HG03139 (cell line): ENCODE measurements at regions not wholly inside any gene's neighbourhood (a gene's known extent, or its start where the extent isn't known, plus 50 kb on each side); places are given as distances from the start of the nearest gene placed in this dataset.

Experiments used
- ATAC-seq: cut with Tn5 transposase; IDR thresholded peaks from one replicate; pipeline ENCODE4 v1.9.1; 2021; ENCODE audit not compliant: unreplicated experiment

- peak; percentile 33 for ATAC-seq
Observed at GRCh38 chr7:130960208-130960988, 226.4 kb upstream of the KLF14 start.

DNA sequence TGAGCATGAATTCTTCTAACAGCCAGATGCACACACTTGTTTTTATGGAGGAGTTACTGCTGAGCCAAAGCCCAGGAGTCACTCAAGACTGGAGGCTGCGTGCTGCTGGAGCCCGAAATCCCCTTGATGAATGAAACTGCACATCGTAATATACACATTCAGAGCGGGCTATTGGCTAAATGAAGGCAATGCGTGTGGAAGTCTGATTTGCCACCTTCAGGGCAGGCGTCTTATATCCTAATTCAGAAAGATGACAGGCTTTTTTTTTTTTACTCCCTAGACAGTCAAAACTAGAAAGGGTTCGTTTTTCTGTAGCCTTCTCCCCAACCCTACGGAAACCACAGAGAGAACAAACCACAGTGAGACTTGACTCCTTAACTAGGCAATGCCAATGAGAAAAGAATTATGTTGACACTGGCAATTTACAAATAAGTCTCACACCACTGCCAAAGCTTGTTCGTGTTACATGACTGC is 227.2 kb upstream of the KLF14 start:
- ATAC-seq, result peak; percentile 59

DNA sequence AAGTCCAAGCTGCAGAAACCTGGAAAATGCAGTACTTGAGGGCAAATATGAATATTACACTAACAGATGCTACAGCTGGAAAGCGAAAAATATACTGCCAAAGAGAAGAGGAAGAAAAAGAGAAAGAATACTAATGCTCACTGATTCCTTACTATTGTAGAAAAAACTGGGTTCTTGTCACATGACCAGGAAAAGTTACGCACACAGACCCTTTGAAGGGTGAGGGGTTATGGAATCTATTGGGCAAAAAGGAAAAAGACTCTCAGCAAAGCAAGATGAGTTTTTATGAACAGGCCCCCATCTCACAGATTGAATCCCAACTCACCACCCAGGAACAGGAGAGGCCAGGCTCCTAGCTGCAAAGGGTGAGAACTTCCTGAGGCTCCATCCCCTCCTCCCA is 228.1 kb upstream of the KLF14 start:
- ATAC-seq, result no peak

DNA sequence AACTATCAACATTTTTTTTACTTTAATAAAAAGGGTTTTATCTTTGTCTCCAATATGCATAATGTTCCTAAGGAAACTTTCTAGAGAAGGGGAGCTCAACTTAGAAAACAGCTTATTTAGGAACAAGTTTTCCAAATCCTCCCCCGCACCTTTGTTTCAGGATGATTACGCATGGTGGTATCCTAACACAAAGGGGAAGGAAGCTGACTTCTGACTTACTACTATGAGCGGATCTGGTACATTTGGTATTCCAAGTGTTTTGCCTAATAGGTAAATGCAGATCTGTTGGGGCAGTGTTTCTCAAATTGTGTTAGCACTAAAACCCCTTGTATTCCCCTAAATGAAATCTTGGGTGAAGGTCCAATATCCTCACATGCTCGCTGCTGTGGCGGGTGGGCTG is 229.3 kb upstream of the KLF14 start:
- no peak for ATAC-seq

DNA sequence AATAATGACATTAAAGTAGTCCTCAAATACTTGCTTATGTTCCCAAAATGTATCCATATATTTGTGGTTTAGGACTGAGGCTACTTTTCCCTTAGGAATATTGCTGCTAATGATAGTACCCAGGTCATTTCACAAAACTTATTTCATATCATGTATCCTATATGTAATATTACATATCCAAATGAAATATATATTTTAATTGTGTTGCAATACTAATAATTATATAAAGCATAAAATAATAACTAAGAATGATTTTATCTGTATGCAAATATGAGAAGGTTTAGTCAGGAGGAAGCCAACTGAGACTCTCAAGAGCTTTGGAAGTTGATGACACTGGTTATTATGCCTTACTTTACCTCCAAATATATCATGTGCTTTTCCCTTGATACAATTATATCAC is 231.5 kb upstream of the KLF14 start:
- no peak for ATAC-seq

DNA sequence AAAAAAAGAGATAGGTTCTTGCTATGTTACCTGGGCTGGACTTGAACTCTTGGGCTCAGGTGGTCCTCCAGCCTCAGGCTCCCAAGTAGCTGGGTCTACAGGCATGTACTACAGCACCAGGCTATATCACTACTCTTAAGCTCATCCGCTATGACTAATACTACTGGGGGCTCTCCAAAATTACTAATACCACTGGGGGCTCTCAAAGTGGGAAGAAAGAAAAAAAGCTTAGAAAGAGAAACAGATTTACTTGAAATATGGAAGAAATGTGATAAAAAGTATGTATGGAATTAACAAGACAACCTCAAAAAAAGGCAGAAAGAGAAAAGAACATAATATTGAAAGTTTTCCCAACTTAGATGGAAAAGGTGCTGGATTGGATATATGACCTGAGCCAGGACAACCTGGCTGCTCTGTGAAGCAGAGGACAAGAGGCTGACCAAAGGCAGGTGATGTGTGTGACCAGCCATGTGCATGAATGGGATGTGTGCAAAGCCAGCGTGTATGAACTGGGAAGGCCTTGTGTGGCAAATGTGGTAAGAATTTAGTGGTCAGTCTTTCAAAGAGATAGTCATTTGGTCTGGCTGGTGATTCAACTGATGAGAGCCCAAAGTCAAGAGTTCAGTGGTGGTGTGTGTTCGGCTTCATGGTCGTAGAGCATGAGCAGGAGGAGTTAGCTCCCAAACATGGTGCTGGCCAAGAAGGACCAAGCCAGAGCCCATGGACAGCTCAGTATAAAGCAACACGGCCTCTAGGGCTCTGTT is 232.4 kb upstream of the KLF14 start:
- no peak for ATAC-seq

- no peak for ATAC-seq
Observed at GRCh38 chr7:130970196-130970595, 236.2 kb upstream of the KLF14 start.

- no peak for ATAC-seq
Observed at GRCh38 chr7:130970696-130971095, 236.7 kb upstream of the KLF14 start.

- no peak for ATAC-seq
Observed at GRCh38 chr7:130971297-130971696, 237.3 kb upstream of the KLF14 start.

GRCh38 chr7:130972201-130972600 is 238.2 kb upstream of the KLF14 start:
- ATAC-seq, result no peak

DNA sequence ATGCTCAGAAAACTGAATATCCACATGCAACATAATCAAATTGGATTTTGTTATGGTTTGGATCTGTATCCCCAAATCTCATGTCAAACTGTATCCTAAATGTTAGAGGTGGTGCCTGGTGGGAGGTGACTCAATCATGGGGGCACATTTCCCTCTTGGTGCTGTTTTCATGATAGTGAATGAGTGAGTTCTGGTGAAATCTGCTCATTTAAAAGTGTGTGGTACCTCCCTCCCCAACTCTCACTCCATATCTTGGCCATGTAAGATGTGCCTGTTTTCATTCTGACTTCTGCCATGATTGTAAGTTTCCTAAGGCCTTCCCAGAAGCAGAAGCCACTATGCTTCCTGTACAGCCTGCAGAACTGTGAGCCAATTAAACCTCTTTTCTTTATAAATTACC is 239.6 kb upstream of the KLF14 start:
- no peak for ATAC-seq

DNA sequence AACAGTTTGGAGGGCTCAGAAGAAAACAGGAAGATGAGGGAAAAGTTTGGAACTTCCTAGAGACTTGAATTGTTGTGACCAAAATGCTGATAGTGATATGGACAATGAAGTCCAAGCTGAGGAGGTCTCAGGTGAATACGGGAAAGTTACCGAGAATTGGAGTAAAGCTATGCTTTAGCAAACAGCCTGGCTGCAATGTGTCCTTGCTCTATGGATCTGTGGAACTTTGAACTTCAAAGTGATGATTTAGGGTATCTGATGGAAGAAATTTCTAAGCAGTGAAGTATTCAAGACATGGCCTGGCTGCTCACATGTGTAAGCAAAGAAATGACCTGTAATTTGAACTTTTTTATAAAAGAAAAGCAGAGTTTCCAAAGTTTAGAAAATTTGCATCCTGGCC is 240.2 kb upstream of the KLF14 start:
- no peak for ATAC-seq

- ATAC-seq, result no peak
Observed at GRCh38 chr7:130974794-130975193, 240.8 kb upstream of the KLF14 start.

DNA sequence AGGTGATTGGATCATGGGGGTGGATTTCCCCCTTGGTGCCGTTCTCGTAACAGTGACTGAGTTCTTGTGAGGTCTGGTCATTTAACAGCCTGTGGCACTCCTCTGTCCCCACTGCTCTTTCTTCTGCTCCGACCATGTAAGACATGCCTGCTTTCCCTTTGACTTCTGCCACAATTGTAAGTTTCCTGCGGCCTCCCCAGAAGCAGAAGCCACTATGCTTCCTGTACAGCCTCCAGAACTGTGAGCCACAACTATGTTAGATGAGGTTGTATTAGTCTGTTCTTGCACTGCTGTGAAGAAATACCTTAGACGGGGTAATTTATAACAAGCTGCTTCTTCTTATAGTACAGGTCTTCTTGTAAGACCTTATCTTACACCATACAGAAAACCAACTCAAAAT is 241.7 kb upstream of the KLF14 start:
- ATAC-seq, result no peak

- no peak for ATAC-seq
Observed at GRCh38 chr7:130982160-130982638, 248.2 kb upstream of the KLF14 start.

DNA sequence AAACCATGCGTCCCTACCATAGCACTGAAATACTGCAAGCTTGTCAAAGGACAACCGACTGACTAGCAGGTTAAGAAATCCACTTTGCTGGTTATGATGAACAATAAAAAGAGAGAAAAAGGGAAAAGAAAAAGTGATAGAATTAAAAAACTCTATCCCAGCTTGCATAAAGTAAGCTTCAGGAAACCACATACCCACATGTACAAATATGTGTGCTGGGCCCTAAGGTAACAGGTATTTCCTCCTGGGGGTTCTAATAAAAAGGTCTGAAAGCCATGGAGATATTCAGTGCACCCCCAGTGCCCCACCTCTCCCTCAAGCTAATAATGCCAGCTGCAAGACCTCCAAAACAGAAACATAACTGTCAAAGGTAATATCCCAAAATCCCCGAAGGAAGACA is 248.6 kb upstream of the KLF14 start:
- no peak for ATAC-seq

- no peak for ATAC-seq
Observed at GRCh38 chr7:130985361-130985760, 251.4 kb upstream of the KLF14 start.

DNA sequence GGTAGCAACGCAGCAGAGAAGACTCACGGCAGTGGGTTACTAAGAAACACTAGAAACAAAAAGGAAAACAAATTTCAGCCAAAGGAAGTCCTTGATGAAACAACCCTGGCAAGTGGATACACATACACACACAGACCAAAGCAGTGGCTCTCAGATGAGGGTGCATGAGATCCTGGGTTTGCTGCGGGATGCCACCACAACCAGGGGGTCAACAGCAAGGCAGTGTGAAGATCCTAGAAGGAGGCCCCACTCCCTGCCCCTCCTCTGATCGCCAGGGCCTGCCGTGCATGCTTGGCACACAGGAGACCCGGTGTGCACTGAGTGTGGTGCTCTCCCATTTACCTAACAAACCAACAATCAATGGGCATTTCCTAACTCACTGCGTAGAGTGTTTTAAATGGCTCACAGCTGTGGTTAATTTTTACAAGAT is 252.3 kb upstream of the KLF14 start:
- ATAC-seq, result no peak

DNA sequence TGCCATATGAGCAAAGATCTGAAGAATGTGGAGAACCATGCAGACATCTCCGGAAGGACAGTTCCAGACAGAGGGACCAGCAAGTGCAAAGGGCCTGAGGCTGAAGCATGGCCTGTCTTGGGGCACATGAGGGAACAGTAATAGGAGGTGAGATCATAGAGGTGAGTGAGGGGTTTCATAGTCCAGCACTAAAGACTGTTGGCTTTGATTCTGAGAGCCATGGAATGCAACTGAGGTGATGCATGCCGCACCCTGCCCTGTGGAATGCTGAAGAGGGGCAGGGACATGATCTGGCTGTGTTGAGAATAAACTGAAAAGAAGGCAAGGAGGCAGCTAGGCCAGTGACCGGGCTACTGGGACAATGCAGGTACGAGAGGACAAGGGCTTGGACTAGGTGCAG is 253.1 kb upstream of the KLF14 start:
- no peak for ATAC-seq

DNA sequence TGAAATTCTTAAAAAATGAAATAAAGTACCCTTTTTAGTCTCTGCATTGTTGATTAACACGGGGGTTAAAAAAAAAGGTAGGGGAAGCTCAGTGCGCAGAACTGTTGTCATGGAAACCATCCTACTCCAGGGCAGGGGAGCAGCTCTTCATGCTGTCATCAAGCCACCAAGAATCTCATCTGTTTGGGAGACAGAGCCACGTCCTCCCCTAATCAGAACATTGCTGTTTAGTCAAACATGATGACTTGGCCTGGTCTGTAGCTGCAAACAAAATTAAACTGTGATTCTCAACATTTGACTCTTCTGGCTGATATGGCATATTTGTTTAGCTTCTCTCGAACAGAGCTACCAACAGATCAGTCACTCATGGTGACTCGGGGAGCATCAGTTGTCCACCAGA is 254.4 kb upstream of the KLF14 start:
- no peak for ATAC-seq

GRCh38 chr7:130989101-130989795 is 255.2 kb upstream of the KLF14 start:
- ATAC-seq, result no peak
